Right atrium auricular region (tissue), 2 donors: ENCODE measurements at regions not wholly inside any gene's neighbourhood (a gene's known extent, or its start where the extent isn't known, plus 50 kb on each side); places are given as distances from the start of the nearest gene placed in this dataset.

ENCODE experiments used
- DNase-seq: peaks from one replicate; pipeline ENCODE4 v3.0.0-alpha.2; 2019; ENCODE audit warnings: low spot score
- H3K27ac ChIP-seq, 2 donors: fragments of 200-600 bp; sonication (generic); 1 replicate in 1 of 2; 2 replicates in 1 of 2; pipeline ENCODE4 v1.5.1; 2016 to 2019
- H3K27me3 ChIP-seq, 2 donors: fragments of 200-600 bp; sonication (generic); one replicate each; pipeline versions ENCODE4 v1.5.1 to v1.6.0; 2017 to 2019
- H3K36me3 ChIP-seq: fragments of 200-600 bp; sonication (generic); one replicate; pipeline ENCODE4 v1.5.1; 2016
- H3K4me1 ChIP-seq, 2 donors: fragments of 200-600 bp; sonication (generic); one replicate each; pipeline versions ENCODE4 v1.5.1 to v1.6.0; 2017 to 2019
- H3K4me3 ChIP-seq, 2 donors: fragments of 200-600 bp; sonication (generic); 1 replicate in 1 of 2; 2 replicates in 1 of 2; pipeline ENCODE4 v1.5.1; 2017 to 2019; ENCODE audit warnings: mild to moderate bottlenecking in 1 of 2, moderate library complexity in 1 of 2
- H3K9me3 ChIP-seq, 2 donors: fragments of 200-600 bp; sonication (generic); one replicate each; pipeline ENCODE4 v1.5.1; 2019
- TF ChIP-seq, protein P1 (sequence below), 2 donors: fragments of 200-600 bp; sonication (generic); IDR thresholded peaks; one replicate each; pipeline ENCODE4 v1.5.1; 2019; ENCODE audit warnings: antibody characterized with exemption in 2 of 2

- Histone ChIP-seq H3K27me3 (no peaks in the 10 kb centered on the region), H3K27ac (no peak overlapping the region)
- TF ChIP-seq, protein P1, sequence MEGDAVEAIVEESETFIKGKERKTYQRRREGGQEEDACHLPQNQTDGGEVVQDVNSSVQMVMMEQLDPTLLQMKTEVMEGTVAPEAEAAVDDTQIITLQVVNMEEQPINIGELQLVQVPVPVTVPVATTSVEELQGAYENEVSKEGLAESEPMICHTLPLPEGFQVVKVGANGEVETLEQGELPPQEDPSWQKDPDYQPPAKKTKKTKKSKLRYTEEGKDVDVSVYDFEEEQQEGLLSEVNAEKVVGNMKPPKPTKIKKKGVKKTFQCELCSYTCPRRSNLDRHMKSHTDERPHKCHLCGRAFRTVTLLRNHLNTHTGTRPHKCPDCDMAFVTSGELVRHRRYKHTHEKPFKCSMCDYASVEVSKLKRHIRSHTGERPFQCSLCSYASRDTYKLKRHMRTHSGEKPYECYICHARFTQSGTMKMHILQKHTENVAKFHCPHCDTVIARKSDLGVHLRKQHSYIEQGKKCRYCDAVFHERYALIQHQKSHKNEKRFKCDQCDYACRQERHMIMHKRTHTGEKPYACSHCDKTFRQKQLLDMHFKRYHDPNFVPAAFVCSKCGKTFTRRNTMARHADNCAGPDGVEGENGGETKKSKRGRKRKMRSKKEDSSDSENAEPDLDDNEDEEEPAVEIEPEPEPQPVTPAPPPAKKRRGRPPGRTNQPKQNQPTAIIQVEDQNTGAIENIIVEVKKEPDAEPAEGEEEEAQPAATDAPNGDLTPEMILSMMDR (IDR thresholded peaks at IDR 0.05), result no peak
Observed at GRCh38 chr20:60697252-60697651, 554.8 kb upstream of the CDH4 start.

GRCh38 chr20:60700728-60701127 lies 551.3 kb upstream of the CDH4 start:
- Histone ChIP-seq H3K4me1 (no peaks in the 10 kb centered on the region), H3K27me3 (no peaks in the 10 kb centered on the region), H3K27ac (no peak overlapping the region), H3K36me3 (no peaks in the 10 kb centered on the region), H3K4me3 (no peak overlapping the region), H3K9me3 (no peaks in the 10 kb centered on the region)
- TF ChIP-seq, protein P1 (IDR thresholded peaks at IDR 0.05), result no peak
- DNase-seq, result no peak

More at GRCh38 chr20:60697252-60697651, 554.8 kb upstream of the CDH4 start:
- Histone ChIP-seq H3K9me3 (no peaks in the 10 kb centered on the region), H3K4me3 (no peak overlapping the region), H3K36me3 (no peaks in the 10 kb centered on the region), H3K4me1 (no peaks in the 10 kb centered on the region)
- DNase-seq, result no peak

DNA sequence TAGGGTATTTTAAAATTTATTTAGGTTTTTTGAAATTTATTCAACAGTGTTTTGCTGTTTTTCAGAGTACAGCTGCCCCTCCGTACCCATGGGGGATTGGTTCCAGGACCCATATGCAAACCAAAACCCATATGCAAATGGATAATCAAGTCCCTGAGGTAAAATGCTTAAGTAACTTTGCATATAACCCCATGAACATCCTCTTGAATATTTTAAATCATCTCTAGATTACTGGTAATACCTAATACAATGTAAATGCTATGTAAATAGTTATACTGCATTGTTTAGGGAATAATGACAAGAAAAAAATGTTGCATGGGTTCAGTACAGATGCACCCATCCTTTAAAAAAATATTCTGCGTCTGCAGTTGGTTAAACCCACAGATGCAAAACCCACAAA lies 547.9 kb upstream of the CDH4 start:
- TF ChIP-seq, protein P1 (IDR thresholded peaks at IDR 0.05), result no peak
- no peaks in the 10 kb centered on the region for H3K9me3 ChIP-seq
- no peaks in the 10 kb centered on the region for H3K27me3 ChIP-seq
- no peak for DNase-seq
- no peak overlapping the region for H3K27ac ChIP-seq
- H3K36me3 ChIP-seq, result no peaks in the 10 kb centered on the region
- no peak overlapping the region for H3K4me3 ChIP-seq
- H3K4me1 ChIP-seq, result no peaks in the 10 kb centered on the region

DNA sequence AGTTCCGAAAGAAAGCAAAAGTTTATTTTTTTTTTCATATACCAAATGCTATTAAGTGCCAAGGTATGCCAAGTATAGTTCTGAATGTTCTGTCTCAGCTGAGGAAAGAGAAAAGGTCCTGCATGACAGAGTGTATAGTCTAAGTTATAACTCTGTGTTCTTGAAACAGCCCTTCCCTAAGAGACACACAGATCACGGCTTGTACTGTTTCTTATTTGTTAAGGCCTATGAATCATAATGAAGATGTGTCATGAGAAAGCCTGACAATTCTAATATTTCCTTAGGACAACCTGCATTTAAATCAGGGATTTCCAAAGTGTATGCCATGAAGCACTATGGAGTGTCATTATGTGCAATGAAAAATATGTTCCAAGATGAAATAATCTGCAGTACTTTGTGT lies 538.7 kb upstream of the CDH4 start:
- Histone ChIP-seq H3K36me3 (no peaks in the 10 kb centered on the region), H3K27ac (no peak overlapping the region), H3K9me3 (no peaks in the 10 kb centered on the region), H3K27me3 (no peaks in the 10 kb centered on the region), H3K4me1 (no peaks in the 10 kb centered on the region), H3K4me3 (no peak overlapping the region)
- TF ChIP-seq, protein P1 (IDR thresholded peaks at IDR 0.05), result no peak
- no peak for DNase-seq

- H3K4me3 ChIP-seq, result no peak overlapping the region
- TF ChIP-seq, protein P1 (IDR thresholded peaks at IDR 0.05), result no peak
- no peak for DNase-seq
- no peak overlapping the region for H3K27ac ChIP-seq
- no peaks in the 10 kb centered on the region for H3K9me3 ChIP-seq
- H3K27me3 ChIP-seq, result no peaks in the 10 kb centered on the region
- no peaks in the 10 kb centered on the region for H3K36me3 ChIP-seq
- H3K4me1 ChIP-seq, result no peaks in the 10 kb centered on the region
Observed at GRCh38 chr20:60715172-60715571, 536.9 kb upstream of the CDH4 start.

- Histone ChIP-seq H3K36me3 (no peaks in the 10 kb centered on the region), H3K27ac (no peak overlapping the region), H3K4me3 (no peak overlapping the region), H3K9me3 (no peaks in the 10 kb centered on the region), H3K4me1 (no peaks in the 10 kb centered on the region), H3K27me3 (no peaks in the 10 kb centered on the region)
- no peak for DNase-seq
- TF ChIP-seq, protein P1 (IDR thresholded peaks at IDR 0.05), result no peak
Observed at GRCh38 chr20:60718743-60719480, 533.1 kb upstream of the CDH4 start.
